ENCODE measurements at regions not wholly inside any gene's neighbourhood (a gene's known extent, or its start where the extent isn't known, plus 50 kb on each side); places are given as distances from the start of the nearest gene placed in this dataset.

DNA sequence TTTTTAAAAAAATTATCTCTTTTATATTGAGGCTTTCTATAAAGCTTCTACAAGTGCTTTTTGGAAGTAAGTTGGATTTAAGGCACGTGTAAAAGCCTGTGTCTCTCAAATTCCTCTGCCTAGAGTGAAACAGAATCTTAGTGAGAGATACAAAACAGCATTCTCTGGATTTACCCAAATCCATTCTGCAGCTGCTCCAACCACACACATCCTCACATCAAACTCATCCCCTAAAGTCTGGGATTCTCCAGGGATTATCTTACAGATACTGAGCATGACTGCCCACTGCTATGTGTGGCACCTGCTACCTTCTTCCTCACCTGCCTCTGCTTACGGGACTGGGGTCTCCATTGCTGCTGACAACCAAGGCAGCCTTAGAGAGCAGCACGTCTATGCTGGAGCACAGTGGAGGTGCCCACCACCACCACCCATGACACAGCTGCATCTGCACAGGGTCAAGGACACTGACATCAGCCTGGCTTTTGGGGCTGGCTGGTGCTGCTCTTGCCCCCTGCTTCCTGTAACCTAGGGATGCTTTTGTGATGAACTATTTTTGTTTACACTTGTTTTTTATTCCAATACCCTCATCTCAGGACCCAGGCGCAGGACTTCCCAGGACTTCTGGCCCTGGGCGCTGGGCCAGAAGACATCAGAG, 139.2 kb upstream of the NAMPT start:
- TF ChIP-seq, protein P1, sequence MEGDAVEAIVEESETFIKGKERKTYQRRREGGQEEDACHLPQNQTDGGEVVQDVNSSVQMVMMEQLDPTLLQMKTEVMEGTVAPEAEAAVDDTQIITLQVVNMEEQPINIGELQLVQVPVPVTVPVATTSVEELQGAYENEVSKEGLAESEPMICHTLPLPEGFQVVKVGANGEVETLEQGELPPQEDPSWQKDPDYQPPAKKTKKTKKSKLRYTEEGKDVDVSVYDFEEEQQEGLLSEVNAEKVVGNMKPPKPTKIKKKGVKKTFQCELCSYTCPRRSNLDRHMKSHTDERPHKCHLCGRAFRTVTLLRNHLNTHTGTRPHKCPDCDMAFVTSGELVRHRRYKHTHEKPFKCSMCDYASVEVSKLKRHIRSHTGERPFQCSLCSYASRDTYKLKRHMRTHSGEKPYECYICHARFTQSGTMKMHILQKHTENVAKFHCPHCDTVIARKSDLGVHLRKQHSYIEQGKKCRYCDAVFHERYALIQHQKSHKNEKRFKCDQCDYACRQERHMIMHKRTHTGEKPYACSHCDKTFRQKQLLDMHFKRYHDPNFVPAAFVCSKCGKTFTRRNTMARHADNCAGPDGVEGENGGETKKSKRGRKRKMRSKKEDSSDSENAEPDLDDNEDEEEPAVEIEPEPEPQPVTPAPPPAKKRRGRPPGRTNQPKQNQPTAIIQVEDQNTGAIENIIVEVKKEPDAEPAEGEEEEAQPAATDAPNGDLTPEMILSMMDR (IDR thresholded peaks at IDR 0.05 in 2 of 3, conservative IDR thresholded peaks at IDR 0.05 in 1 of 3; ENCODE audit: borderline replicate concordance in 1 of 3, insufficient read depth in 1 of 3, low read depth in 2 of 3, low read length in 2 of 3): no peak
- TF ChIP-seq EZH2 (IDR thresholded peaks at IDR 0.05) (no peak), REST (IDR thresholded peaks at IDR 0.05; ENCODE audit: low read depth) (no peak), TCF7L2 (IDR thresholded peaks at IDR 0.05; ENCODE audit: borderline replicate concordance, extremely low read depth, insufficient read depth, insufficient read length) (no peak), POLR2A (IDR thresholded peaks at IDR 0.05; ENCODE audit: borderline replicate concordance, extremely low read depth, insufficient read depth, insufficient read length) (no peak), MAX (IDR thresholded peaks at IDR 0.05) (no peak), SRF (IDR thresholded peaks at IDR 0.05; ENCODE audit: low read depth) (no peak), SP1 (IDR thresholded peaks at IDR 0.05; ENCODE audit: low read depth) (no peak), SIN3A (IDR thresholded peaks at IDR 0.05; ENCODE audit: low read depth) (no peak), POLR2AphosphoS5 (IDR thresholded peaks at IDR 0.05; ENCODE audit: low read depth, low read length) (no peak), ZNF274 (IDR thresholded peaks at IDR 0.05; ENCODE audit: low read depth, low read length) (no peak), EGR1 (IDR thresholded peaks at IDR 0.05; ENCODE audit: low read depth) (no peak), CEBPB (IDR thresholded peaks at IDR 0.05; ENCODE audit: low read depth) (no peak), YY1 (IDR thresholded peaks at IDR 0.05; ENCODE audit: extremely low read depth, insufficient replicate concordance, low read depth, low read length) (no peak)

Measured in HCT116 (cell line).